ENCODE measurements at regions not wholly inside any gene's neighbourhood (a gene's known extent, or its start where the extent isn't known, plus 50 kb on each side); places are given as distances from the start of the nearest gene placed in this dataset.

DNA sequence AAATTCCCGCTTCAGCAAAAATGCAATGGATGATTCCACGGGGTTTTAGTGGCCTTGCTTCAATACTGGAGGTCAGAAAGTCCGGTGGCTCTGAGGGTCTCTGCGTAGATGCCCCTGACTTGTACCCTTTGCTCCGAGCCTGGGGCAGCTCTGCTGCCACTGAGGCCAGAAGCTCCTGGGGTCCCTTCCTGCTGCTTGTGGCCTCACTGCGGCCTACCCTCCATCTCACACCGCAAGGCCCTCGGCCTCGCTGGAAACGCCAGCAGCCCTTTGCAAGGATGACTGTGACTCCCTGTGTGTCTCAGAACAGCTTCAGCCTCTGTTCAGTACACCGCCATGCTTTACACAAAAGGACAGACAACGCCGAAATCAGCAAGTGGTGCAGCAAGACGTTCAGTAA, 244.8 kb downstream of the ACTR3B start:
- DNase-seq (ENCODE audit: low read depth): no peak
- no peak overlapping the region for H3K4me3 ChIP-seq (ENCODE audit: low read depth, low read length)
- TF ChIP-seq, protein P1, sequence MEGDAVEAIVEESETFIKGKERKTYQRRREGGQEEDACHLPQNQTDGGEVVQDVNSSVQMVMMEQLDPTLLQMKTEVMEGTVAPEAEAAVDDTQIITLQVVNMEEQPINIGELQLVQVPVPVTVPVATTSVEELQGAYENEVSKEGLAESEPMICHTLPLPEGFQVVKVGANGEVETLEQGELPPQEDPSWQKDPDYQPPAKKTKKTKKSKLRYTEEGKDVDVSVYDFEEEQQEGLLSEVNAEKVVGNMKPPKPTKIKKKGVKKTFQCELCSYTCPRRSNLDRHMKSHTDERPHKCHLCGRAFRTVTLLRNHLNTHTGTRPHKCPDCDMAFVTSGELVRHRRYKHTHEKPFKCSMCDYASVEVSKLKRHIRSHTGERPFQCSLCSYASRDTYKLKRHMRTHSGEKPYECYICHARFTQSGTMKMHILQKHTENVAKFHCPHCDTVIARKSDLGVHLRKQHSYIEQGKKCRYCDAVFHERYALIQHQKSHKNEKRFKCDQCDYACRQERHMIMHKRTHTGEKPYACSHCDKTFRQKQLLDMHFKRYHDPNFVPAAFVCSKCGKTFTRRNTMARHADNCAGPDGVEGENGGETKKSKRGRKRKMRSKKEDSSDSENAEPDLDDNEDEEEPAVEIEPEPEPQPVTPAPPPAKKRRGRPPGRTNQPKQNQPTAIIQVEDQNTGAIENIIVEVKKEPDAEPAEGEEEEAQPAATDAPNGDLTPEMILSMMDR (conservative IDR thresholded peaks at IDR 0.05; ENCODE audit: low read depth, low read length): no peak

DNA sequence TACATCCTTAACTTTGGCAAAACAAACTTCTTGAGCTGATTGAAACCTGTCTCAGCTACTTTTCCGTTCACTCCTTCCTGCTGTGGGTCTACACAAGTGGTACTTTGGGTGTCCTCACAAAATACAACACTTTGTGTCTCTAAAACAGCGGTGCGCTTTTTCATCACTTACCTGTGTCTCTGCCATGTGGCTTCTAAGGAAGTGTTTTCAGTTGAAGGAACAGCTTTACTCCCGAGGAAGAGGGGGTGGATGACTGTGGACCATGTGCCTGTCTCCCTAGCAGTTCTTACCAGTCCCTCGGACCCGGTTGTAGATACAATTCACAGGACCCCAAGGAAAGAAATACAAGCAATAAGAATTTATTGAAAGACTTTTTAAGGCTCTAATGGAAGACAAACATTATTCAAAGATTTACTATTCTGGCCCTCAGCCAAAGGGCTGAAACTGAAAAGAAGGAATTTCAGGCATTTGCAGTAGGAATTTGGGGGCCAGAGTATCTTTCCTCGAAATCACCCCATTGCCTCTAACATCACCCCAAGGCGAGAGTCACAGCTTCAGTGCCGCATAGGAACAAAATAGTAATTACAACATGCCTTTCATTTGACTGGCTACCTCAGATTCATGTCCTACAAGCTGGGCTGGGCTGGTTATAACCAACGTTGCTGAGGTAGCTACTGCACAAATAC, 246.3 kb downstream of the ACTR3B start:
- TF ChIP-seq, protein P1 (conservative IDR thresholded peaks at IDR 0.05; ENCODE audit: low read depth, low read length): no peak
- no peak for DNase-seq (ENCODE audit: low read depth)
- no peak overlapping the region for H3K4me3 ChIP-seq (ENCODE audit: low read depth, low read length)

DNA sequence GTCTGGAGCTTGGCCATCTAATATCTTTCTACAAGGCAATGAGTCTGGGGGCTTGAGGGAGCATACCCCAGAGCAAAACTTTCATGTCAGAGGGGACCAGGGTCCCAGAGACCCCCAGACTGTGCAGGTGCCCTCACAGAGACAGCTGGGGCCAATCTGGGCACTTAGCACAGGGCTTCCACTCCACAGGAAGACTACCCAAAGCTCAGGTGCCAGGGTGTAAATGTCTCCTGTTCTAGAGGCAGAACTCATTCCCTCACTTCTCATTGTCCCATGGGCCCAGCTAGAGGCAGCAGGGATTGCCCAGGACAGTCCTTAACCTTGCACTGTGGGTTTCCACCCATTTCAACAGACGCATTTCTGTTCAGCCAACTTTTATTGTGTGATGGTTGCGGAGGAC, 246.9 kb downstream of the ACTR3B start:
- DNase-seq (ENCODE audit: low read depth): no peak
- TF ChIP-seq, protein P1 (conservative IDR thresholded peaks at IDR 0.05; ENCODE audit: low read depth, low read length): no peak

DNA sequence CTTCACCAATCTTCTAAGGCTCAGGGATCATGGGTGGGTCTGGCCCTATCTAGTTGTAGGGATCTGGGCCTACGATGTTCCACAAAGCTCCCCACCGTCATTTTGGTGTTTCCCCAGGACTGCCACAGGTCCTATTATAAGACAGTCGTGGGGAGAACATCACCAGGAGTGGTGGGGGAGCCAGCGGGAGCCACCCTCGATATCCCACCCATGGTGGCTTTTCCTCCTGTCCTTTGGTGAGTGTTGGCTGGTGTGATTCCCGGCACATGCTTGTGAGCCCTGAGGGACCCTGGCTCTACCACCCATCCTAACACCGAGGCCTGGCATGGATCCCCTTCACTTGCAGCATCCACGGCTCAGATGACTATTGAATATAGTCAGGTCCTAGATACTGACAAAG, 247.4 kb downstream of the ACTR3B start:
- no peak for DNase-seq (ENCODE audit: low read depth)
- TF ChIP-seq, protein P1 (conservative IDR thresholded peaks at IDR 0.05; ENCODE audit: low read depth, low read length): no peak
- no peak overlapping the region for H3K4me3 ChIP-seq (ENCODE audit: low read depth, low read length)

More for the DNA sequence above, 246.9 kb downstream of the ACTR3B start:
- H3K4me3 ChIP-seq (ENCODE audit: low read depth, low read length): no peak overlapping the region

DNA sequence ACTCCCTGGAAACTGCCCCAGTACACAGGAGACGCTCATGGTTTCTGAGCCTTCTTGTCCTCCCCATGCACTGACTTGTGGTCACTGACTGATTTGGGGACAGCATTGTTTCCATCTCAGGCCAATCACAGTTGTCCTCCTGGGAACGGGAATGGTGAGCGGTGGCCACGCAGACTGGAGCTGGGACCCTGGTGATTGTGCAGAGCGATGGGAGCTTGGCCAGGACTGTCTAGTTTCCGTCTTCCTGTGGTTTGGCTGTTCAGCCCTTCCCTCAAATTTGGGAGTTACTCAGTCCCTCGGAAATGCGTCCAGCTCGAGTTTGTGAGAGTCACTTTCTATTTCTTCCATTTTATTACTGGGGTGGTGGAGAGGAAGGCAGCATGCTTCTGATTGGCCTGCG, 250.9 kb downstream of the ACTR3B start:
- DNase-seq (ENCODE audit: low read depth): no peak
- TF ChIP-seq, protein P1 (conservative IDR thresholded peaks at IDR 0.05; ENCODE audit: low read depth, low read length): no peak
- no peak overlapping the region for H3K4me3 ChIP-seq (ENCODE audit: low read depth, low read length)

DNA sequence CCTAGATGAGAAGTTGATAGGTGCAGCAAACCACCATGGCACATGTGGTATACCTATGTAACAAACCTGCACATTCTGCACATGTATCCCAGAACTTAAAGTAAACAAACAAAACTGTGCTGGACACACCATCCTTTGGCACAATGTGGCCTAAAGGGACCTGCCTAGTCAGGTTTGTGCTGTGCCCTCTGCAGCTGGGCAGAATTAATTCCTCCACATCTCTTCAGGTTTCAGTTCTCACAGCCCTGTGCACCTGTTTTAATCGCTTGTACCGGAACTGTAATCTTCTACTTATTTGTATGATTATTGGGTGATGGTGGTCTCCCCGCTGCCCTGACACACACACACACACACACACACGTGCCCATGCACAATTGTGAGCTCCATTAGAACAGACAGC, 252.7 kb downstream of the ACTR3B start:
- H3K4me3 ChIP-seq (ENCODE audit: low read depth, low read length): no peak overlapping the region
- DNase-seq (ENCODE audit: low read depth): no peak
- TF ChIP-seq, protein P1 (conservative IDR thresholded peaks at IDR 0.05; ENCODE audit: low read depth, low read length): no peak

DNA sequence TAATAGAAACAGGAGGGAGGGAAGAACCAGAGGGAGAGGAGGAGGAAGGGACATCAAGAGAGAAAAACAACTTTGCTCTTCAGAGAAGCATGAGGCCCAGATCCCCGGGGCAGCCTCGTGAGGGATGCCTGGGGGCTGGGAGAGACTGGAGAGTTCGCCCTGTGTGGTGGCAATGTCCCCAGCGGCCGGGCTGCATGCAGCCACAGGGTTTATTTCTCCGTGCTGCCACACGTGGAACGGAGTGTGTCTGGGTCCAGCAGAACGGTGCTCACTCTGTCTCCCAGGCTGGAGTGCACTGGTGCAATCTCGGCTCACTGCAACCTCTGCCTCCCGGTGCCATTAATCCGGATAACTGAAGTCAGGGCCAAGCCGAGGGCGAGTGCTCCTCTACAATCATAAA, 257.7 kb downstream of the ACTR3B start:
- no peak overlapping the region for H3K4me3 ChIP-seq (ENCODE audit: low read depth, low read length)
- no peak for DNase-seq (ENCODE audit: low read depth)
- TF ChIP-seq, protein P1 (conservative IDR thresholded peaks at IDR 0.05; ENCODE audit: low read depth, low read length): no peak
